GM10266 (cell line): ENCODE measurements at regions not wholly inside any gene's neighbourhood (a gene's known extent, or its start where the extent isn't known, plus 50 kb on each side); places are given as distances from the start of the nearest gene placed in this dataset.

ENCODE experiments used
- DNase-seq: peaks from one replicate; pipeline ENCODE4 v3.0.0; 2012; ENCODE audit errors: extremely low spot score
- CTCF ChIP-seq: IDR thresholded peaks from 2 replicates; pipeline ENCODE4 v1.5.1; 2012; ENCODE audit warnings: mild to moderate bottlenecking, low read depth; ENCODE audit not compliant: control insufficient read depth, insufficient read depth; ENCODE audit errors: missing control alignments

GRCh38 chr2:64860276-64860885 is 128.8 kb upstream of the SLC1A4 start:
- no peak for TF ChIP-seq CTCF

GRCh38 chr2:64860936-64861335 is 128.3 kb upstream of the SLC1A4 start:
- no peak for DNase-seq
- TF ChIP-seq CTCF, result no peak

More at GRCh38 chr2:64860276-64860885, 128.8 kb upstream of the SLC1A4 start:
- DNase-seq, result peak; percentile 76

GRCh38 chr2:64861452-64862397 is 127.5 kb upstream of the SLC1A4 start:
- DNase-seq, result peak; percentile 48
- TF ChIP-seq CTCF, result no peak

GRCh38 chr2:64862623-64863022 is 126.6 kb upstream of the SLC1A4 start:
- DNase-seq, result no peak
- no peak for TF ChIP-seq CTCF

GRCh38 chr2:64863097-64863820 is 125.9 kb upstream of the SLC1A4 start:
- TF ChIP-seq CTCF, result no peak
- DNase-seq, result peak; percentile 42

GRCh38 chr2:64865073-64865830 is 123.9 kb upstream of the SLC1A4 start:
- DNase-seq, result peak; percentile 90
- TF ChIP-seq CTCF, result peak; percentile 82
